Ovary (tissue), 7 donors: ENCODE measurements at regions not wholly inside any gene's neighbourhood (a gene's known extent, or its start where the extent isn't known, plus 50 kb on each side); places are given as distances from the start of the nearest gene placed in this dataset.

Experiments
- DNase-seq, 5 donors: peaks; one replicate each; pipeline ENCODE4 v3.0.0-alpha.2; 2019 to 2020
- H3K27ac ChIP-seq, 2 donors: fragments of 200-600 bp; one replicate each; pipeline versions ENCODE4 v1.5.1 to v1.8.0; 2019 to 2022
- H3K27me3 ChIP-seq: fragments of 200-600 bp; one replicate; pipeline ENCODE4 v1.8.0; 2022
- H3K36me3 ChIP-seq: fragments of 200-600 bp; sonication (generic); one replicate; pipeline ENCODE4 v1.5.1; 2019
- H3K4me1 ChIP-seq: one replicate; pipeline ENCODE4 v1.8.1; 2013; ENCODE audit warnings: mild to moderate bottlenecking, moderate library complexity; ENCODE audit not compliant: insufficient read depth
- H3K4me3 ChIP-seq: fragments of 200-600 bp; sonication (generic); one replicate; pipeline ENCODE4 v1.5.1; 2017
- H3K9me3 ChIP-seq, 2 donors: fragments of 200-600 bp in 1 of 2; sonication (generic) in 1 of 2; one replicate each; pipeline versions ENCODE4 v1.5.1 to v1.8.1; 2013 to 2019; ENCODE audit warnings: mild to moderate bottlenecking in 1 of 2, moderate library complexity in 1 of 2
- CTCF ChIP-seq, 3 donors: fragments of 450-650 bp in 2 of 3; fragments of 200-600 bp in 1 of 3; IDR thresholded peaks; one replicate each; pipeline versions ENCODE4 v1.5.1 to v1.8.0; 2016 to 2022; ENCODE audit warnings: antibody characterized with exemption in 3 of 3, mild to moderate bottlenecking in 1 of 3
- EP300 ChIP-seq: sonication (generic); formaldehyde crosslinking; IDR thresholded peaks from one replicate; pipeline ENCODE4 v1.6.1; 2017; ENCODE audit warnings: antibody characterized with exemption
- POLR2A ChIP-seq: fragments of 450-650 bp; IDR thresholded peaks from one replicate; pipeline ENCODE4 v1.6.1; 2017; ENCODE audit warnings: antibody characterized with exemption, mild to moderate bottlenecking, moderate library complexity
- WGBS, 3 donors: extraction: QIAGEN DNeasy Blood & Tissue Kit in 1 of 3; methylation state at CpG; one replicate each; pipeline versions ENCODE4 v1.1.5 to v1.1.7; 2013 to 2017; 5-methylcytosine and 5-hydroxymethylcytosine counted together
- intact Hi-C, 4 donors: fragments of 100-400 bp; cut with DNase I; formaldehyde crosslinking; loops; one replicate each; pipeline versions ENCODE4 v1.11.0 to v1.15.1; 2022 to 2023
- donor health status: DM: no; HTN: no; CAD: no; lungs with moderate emphysema.
- donor health status: DM: no; HTN: no; CAD: no.
- donor health status: Bipolar disorder and iron deficiency.
- donor health status: DM: no; HTN: no; CAD: no.
- donor health status: DM: yes; HTN: yes; CAD: no.

GRCh38 chr1:38261574-38261973, 215.0 kb upstream of the POU3F1 start:
- H3K27ac ChIP-seq: no peak overlapping the region
- peaks cover 0 to 5% of the 10 kb centered on the region in 2 donors for H3K9me3 ChIP-seq
- no peaks in the 10 kb centered on the region for H3K4me1 ChIP-seq
- WGBS, 3 donors: 12 to 32% (median 21%) methylated on average over 4 of the region's 4 CpGs
- H3K27me3 ChIP-seq: no peaks in the 10 kb centered on the region
- intact Hi-C loops: no loop called here
- no peak for TF ChIP-seq CTCF (IDR thresholded peaks at IDR 0.05)
- TF ChIP-seq POLR2A: no peak
- no peak for TF ChIP-seq EP300
- H3K36me3 ChIP-seq: no peaks in the 10 kb centered on the region
- no peak overlapping the region for H3K4me3 ChIP-seq
- DNase-seq: no peak

- no peak for DNase-seq
- 87 to 90% (median 88%) methylated on average over 16 of the region's 16 CpGs for WGBS, 3 donors
- H3K4me3 ChIP-seq: no peak overlapping the region
- TF ChIP-seq POLR2A (no peak), CTCF (IDR thresholded peaks at IDR 0.05) (no peak), EP300 (no peak)
- H3K27me3 ChIP-seq: no peaks in the 10 kb centered on the region
- peaks cover 0 to 5% of the 10 kb centered on the region in 2 donors for H3K9me3 ChIP-seq
- H3K27ac ChIP-seq: no peak overlapping the region
- intact Hi-C loops: no loop called here
- no peaks in the 10 kb centered on the region for H3K4me1 ChIP-seq
- no peaks in the 10 kb centered on the region for H3K36me3 ChIP-seq
These were observed 211.6 kb upstream of the POU3F1 start for GRCh38 chr1:38258085-38258627.

DNA sequence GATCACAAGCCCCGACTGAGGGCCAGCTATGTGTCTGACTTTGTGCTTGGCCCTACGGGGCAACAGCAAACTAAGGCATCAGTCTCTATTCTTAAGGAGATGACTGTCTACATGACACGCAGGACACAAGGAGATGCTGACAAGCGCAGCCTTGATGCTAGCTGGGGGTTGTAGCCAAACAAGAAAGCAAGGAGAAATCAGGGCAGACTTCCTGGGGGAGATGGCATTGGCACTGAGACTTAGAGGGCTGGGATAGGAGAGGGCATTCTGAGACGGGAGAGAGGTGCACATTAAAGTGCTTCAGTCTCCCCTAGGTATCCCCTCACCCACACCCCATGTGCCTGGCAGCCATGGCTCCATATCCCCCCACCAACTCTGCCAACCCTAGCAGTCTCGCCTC, 210.8 kb upstream of the POU3F1 start:
- Histone ChIP-seq H3K9me3 (peaks cover 0 to 5% of the 10 kb centered on the region in 2 donors), H3K27me3 (no peaks in the 10 kb centered on the region), H3K4me3 (no peak overlapping the region), H3K36me3 (no peaks in the 10 kb centered on the region), H3K4me1 (no peaks in the 10 kb centered on the region), H3K27ac (no peak overlapping the region)
- TF ChIP-seq EP300: no peak
- TF ChIP-seq POLR2A: no peak
- TF ChIP-seq CTCF (IDR thresholded peaks at IDR 0.05): no peak
- 56 to 60% (median 60%) methylated on average over 6 of the region's 6 CpGs for WGBS, 3 donors
- no peak for DNase-seq
- intact Hi-C loops: no loop called here

GRCh38 chr1:38256072-38256471, 209.5 kb upstream of the POU3F1 start:
- intact Hi-C loops: no loop called here
- 62 to 68% (median 67%) methylated on average over 8 to 9 of the region's 9 CpGs for WGBS, 3 donors
- DNase-seq: no peak
- H3K27ac ChIP-seq: no peak overlapping the region
- H3K36me3 ChIP-seq: no peaks in the 10 kb centered on the region
- no peak overlapping the region for H3K4me3 ChIP-seq
- no peak for TF ChIP-seq CTCF (IDR thresholded peaks at IDR 0.05)
- no peak for TF ChIP-seq POLR2A
- no peak for TF ChIP-seq EP300
- no peaks in the 10 kb centered on the region for H3K4me1 ChIP-seq
- H3K27me3 ChIP-seq: no peaks in the 10 kb centered on the region
- peaks cover 0 to 5% of the 10 kb centered on the region in 2 donors for H3K9me3 ChIP-seq
